Islet of Langerhans (tissue), 1 donor: ENCODE measurements at regions not wholly inside any gene's neighbourhood (a gene's known extent, or its start where the extent isn't known, plus 50 kb on each side); places are given as distances from the start of the nearest gene placed in this dataset.

Source experiments
- FAIRE-seq: peaks from one replicate; lab custom pipeline; 2011; peaks lifted over from hg19 to GRCh38; lab: Jason Lieb, UNC

DNA sequence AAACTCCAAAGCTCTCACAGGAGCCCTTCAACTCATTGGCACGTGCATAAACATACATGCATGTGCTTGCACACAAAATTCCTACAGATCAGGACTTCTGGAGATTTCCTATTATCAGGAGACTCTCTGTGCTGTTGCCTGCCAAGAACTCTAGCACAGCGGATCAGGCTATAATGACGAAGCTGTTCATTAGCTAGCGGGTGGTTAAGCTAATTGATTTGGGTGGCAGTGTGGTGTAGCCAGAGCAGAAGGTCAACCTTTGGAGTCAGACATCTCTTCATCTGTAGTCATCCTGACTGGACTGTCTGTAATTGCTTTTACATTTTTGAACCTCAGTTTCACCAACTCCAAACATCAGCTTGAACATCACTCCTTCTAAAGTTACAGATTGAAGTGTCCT, 69.0 kb downstream of the KIF2B start:
- no peak for FAIRE-seq

DNA sequence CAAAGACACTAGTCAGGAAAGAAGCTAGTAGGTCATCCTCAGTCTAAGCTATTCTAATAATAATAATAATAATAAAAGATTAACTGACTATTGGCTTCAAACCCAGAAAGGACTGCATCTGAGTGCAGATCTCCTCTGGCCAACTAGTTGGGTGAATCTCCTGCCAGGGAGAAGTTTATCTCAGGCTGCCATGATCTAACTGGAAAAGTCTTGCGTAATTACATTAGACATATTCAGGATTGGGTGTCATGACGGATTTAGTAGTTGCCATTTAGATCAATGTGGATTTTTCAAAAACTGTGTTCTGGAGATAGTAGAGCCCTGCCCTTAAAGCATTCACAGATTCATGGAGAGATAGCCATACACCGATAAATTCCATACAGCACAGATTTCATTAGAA, 69.5 kb downstream of the KIF2B start:
- FAIRE-seq, result no peak

DNA sequence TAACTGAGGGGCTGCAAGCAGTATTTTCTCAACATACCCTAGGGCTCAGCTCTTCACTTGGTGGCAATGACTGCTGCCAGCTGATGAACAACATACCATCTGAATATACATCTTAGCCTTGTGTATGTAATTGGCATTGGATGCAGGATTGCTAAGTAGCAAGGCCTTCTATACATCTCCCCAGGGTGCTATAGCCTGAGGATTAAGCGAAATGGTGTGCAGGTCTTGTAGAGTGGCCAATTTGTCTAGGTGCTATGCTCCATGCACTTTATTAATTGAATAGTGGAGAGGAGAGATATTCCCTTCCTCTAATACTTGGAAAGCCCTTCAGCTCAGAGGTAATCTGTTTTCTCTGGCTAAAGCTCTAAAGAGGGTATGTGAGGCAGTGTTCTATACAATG, 71.9 kb downstream of the KIF2B start:
- no peak for FAIRE-seq

DNA sequence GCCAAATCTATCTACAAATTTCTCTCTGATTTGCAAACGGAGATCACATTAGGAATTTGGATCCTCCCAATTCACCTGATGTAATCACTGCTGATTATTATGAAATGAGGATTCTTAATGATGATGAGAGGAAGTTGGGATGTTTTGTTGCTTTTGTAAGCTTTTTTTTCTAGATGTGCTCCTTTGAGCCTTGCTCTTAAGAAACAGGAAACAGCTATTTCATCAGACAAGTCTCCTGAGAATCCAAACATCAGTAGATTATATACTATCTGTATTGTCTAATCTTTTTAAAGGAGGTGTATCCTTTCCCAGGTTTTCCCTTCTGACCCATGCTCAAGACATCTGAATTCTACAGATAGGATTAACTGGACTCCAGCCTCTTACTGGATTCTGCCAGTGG, 73.3 kb downstream of the KIF2B start:
- FAIRE-seq, result no peak

DNA sequence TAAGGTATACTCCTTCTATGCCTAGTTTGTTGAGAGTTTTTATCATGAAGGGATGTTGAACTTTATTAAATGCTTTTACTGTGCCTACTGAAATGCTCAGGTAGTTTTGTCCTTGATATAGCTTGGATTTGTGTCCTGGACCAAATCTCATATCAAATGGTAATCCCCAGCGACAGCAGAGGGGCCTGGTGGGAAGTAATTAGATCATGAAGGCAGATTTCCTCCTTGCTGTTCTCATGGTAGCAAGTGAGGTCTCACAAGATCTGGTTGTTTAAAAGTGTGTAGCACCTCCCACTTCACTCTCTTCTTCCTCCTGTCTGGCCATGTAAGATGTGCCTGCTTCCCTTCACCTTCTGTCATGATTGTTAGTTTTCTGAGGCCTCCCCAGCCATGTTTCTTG, 78.2 kb downstream of the KIF2B start:
- FAIRE-seq, result no peak

DNA sequence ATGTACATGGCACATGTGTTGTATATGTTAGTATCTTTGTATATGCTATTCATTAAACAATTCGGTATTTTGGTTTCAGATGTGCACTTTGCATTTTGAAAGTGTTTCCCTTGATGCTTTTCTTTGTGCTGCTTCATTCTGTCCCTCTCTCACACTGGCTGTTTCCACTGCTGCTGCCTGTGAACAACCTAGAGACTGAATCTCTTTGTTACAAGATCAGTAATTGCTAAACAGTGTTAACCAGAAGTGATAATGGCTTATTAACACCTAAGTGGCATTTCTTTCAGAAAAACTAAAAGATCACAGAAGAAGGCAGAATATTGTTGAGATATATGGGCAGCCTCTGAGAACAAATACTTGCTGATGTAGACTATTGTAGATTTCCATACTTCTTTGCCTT, 84.7 kb downstream of the KIF2B start:
- no peak for FAIRE-seq

DNA sequence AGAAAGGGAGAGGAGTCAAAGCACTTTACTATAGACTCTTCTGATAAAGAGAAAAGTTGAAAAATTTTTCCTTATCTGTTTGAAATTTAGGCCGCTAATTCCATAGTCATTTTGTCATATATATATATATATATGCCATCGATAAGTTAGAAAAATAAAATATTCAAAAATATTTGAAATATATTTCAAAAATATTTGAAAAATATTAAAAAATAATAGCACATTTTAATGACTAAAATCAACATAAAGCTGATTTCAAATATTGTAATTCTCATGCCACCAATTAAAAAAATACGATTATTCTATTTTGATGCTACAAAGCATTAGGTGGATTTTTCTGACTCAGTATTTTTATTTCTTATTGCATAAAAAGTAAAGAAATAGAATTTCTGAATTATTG, 87.1 kb downstream of the KIF2B start:
- no peak for FAIRE-seq

DNA sequence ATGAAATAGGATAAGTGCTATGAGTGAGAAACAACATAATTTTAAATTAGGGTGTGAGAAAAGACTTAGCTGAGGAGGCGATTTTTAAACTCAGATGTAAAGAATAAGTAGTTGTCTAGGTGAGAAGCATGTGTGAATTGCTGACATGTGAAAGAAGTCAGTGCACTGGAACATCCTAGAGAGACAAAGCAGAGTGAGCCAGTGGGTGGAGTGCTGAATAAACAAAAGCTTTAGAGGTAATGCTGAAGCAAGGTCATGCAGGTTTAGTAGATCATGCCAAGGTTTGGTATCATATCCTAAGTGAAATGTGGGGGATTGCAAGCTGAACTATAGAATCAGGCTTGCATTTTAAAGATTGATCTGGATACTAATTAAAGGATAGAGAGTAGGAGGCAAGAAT, 89.4 kb downstream of the KIF2B start:
- FAIRE-seq, result no peak

DNA sequence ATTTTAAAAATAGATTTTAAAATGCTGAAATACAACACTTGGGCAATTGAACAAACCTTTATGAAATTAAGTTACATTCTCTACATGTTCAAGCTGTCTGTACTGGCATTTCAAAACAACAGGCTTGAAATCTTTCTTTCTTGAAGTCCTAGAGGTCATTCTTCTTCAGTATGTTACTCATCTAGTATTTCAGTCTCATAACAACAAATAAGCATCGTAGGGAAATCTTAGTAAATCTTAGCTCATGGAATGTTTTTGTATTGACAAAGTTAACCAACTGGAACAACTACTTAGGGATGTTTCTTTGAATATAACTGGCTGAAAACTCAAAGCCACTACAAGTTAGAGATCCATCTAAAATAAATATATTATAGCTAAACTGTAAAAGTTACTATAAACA, 96.6 kb downstream of the KIF2B start:
- FAIRE-seq, result no peak

DNA sequence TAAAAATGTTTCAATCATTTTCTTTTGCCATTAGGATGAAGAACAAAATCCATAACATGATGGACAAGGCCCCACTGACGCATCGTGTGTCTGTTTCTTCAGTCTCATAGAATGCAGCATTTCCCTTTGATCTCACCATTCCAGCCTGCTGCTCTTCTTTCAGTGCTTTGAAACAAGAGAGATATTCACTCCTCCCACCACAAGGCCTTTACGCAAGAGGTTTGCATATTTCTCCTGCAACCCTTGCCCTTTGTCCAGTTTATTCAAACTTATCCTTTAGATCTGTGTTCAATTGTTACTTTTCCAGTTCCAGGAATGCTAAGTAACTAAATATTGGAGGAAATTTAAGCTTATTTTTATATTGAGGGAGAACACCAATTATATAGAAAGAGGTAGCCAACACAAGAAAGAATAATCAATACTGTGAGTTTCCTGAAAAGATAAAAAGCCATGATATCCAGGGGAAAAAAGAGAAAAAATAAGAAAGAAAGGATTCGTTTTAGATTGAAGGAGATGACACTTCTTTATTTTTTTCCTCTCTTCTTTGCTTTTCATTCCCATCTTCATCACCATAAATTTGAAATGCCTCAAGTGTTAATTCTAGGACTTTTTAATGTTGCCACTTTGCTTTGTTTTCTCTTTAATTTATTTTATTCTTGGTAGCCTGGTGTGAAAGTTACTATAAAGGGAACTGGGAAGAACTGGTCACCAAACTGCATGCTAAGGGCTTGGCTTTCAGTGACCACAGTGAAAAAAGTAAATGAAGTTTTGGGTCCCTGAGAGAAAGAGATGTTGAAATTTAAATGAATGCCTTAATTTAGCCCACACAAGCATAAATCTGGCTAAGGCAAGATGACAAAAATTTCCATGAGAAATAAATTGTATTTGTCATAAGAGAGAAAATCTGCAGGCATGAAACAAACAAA, 102.1 kb downstream of the KIF2B start:
- FAIRE-seq, result no peak

DNA sequence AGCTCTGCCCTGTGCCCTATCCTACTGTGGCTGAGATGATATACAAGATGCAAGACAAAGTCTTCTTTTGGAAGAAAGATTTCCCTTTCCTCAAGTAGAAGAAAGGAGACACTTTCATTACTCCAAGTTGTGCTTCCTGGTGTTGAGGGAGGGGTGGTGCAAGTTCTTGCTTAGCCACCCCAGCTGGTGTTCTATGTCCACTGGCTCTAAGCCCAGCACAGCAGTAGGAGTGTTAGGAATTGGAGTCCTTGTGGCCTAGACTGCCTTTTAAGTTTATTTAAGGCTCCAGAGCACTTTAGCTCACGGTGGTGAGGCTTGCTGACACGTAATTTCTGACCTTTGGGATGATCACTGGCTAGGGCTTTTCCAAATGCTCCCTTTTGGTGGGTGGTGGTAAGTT, 109.7 kb downstream of the KIF2B start:
- no peak for FAIRE-seq

DNA sequence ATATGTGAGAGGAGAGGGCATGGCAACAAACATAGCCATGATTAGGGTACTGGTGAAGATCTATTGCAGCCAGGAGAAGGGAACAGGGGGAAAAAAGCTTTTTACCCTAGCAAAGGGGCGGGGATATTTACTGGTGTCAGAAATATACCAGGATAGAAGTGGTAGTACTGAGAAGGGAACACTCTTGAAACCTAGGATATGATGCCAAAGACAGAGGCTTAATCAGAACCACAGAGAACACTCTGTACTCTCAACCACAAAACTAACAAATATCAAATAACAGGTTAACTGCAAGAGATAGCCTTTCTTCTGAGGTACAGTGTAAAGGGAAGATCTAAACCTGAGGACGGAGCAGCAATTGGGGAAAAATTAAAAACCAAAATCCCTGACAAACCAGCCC, 112.2 kb downstream of the KIF2B start:
- no peak for FAIRE-seq

DNA sequence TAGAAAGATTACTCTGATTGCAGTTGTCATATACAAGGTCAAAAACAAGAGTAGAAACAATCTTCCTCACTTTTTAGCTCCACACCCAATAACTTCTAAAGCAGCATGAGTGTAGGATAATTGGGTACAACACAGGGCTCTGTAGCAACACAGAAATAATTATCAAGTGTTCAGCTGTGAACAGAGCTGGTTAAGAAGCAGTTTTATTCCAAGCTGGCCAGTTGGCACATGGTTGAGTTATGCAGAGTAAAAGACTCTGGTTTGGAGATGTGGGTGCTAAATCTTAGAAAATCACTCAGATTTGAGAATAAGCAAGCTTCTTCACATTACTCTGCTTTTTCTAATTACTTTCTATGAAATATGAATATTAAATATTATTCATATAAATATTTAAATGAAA, 118.5 kb downstream of the KIF2B start:
- FAIRE-seq, result no peak

DNA sequence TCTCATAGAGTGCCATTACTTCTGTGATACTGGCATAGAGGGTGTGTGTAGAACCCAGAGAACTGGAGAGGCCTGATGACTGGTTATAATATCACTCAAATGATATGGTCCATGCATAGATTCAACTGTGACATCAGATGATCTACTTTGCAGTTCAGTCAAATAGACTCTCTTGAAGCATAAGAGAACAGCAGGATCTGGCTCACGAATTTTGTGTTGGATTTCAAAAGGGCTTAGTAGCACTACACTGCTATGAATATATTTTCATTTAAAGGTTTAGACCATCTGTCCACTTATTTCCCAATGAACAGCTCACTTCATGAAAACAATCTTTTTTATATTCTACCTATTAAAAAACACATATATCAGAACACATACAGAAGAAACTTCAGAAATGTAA, 119.7 kb downstream of the KIF2B start:
- no peak for FAIRE-seq

DNA sequence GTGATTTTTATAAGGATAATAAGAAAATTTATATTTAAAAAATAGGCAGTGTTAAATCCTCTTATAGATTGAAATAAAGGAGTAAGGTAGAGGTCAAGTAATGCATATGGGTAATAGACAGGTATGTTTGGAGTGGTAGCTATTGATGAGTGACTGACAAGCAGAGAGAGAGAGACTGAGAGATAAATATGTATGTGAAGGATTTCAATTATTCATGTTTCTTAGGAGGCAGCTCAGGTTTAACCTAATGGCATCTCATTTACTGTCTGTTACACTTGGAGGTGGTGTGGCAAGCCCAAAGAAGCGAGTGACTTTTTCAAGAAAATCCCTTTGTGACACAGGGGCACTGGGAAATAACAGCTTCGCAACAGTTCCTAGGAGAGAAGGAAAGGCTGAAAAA, 120.2 kb downstream of the KIF2B start:
- no peak for FAIRE-seq

DNA sequence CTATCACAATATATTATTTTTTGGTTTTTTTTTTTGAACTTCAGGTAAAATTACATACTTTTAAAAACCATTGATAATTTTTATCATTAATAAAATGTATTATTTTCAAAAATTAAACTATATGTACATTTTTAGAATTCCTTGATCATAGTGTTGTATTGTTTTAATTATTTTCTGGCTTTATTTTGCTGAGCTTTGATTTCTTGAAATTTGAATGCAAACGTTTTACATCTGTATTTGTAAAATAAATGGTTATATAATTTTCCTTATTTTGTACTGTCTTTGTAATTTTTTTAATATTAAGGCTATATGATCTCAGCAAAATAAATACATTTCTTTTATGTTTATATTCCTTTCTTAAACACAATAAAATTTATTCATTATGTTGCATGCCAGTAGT, 125.6 kb downstream of the KIF2B start:
- FAIRE-seq, result no peak

DNA sequence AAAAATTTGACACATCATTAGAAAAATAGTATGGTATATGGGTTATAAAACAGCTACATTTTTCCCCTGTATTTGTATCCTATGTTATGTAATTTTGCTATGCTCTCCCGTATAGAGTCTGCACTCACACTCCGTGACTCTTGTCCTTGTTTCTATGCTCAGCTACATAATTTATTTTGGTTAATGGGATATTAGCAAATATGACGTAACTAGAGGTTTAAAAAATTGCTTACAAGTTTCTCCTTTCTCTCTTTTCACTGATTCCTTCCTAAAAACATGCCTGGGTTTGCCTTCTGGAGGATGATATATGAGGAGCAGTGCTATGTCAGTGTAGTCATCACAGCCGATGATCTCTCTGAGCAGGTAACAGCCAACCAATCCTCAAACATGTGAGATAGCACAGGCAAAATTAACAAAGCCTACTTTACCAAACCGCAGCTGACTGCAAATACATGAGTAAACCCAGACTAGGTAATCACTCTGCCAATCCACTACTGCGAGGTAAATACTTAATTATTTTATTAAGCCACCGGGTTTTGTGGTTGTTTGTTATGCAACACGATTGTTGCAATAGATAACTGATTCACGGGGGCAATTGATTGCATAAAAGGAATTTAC, 126.9 kb downstream of the KIF2B start:
- FAIRE-seq, result no peak

DNA sequence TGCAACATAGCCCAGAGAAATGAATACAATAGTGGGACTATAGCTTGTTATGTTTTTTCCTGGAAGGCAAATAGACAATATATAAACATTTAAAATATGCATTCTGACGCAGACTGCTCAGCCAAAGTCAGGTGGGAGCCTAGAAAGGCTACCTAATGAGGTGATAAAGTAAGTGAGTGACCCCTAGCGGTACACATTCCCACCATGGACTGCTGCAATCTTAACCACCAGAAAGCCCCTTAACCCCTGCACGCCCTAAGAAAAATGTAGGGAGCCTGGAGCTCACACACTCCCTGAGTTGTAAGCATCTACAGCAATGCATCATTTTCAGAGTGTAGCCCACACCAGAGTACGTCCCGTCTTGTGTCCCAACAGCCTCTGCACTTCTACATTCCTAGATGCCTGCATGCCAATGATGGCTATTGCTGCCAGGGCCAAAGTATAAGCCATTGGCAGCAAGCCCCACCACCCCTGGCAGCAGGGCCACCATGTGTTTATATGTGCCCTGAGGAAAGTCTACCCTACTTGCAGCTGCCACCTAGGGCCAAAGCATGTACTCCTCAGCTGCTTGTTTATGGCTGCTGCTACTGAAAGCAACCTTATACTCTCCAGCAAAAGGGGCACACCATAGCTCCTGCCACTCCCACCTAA, 127.6 kb downstream of the KIF2B start:
- no peak for FAIRE-seq

DNA sequence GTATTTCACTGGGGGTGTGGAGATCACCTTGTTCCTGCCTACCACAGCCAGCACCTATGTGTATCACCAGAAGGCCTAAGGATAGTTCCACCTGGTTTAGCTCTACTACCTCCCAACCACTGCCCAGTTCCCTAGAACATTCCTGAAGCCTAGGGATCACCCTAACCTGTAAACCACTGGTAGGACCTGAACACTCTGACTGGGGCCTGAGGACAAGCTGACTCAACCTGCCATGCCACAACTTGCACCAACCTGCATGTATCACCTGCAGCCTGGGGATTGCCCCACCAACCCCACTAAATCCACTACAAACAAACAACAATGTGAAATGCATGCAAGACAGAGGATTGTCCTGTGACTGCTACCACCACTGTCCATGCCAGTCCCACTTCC, 128.1 kb downstream of the KIF2B start:
- FAIRE-seq, result no peak

DNA sequence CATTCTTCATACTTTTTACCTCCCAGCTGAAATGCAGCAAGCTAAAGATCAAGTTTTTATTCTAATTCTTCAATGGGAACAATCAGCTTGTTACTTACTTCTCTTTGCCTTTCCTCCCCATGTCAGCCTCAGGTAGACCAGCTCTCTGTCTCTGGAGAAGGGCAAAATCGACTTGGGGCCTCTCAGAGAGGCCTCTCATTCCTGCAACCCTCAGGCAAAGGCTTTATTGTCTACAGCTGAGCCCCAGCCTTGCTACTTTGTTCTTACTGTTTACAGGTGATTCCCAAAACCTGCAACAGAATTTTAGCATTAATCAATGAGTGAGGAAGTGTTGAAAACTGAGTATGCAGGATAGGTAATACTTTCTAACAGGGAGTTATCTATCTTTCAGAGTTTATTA, 148.6 kb downstream of the KIF2B start:
- no peak for FAIRE-seq

DNA sequence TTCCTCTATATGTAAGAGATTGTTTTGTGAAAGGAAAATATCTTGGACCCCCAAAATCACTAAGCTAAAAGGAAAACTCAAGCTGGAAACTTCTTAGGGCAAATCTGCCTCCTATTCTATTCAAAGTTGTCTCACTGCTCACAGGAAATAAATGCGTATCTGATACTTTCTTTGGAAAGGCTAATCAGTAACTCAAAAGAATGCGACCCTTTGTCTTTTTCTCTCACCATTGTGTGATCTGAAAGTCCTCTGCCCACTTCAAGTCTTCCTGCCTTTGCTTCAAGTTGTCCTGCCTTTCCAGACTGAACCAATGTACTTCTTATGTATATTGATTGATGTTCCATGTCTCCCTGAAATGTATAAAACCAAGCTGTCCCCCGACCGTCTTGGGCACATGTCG, 157.3 kb downstream of the KIF2B start:
- no peak for FAIRE-seq

DNA sequence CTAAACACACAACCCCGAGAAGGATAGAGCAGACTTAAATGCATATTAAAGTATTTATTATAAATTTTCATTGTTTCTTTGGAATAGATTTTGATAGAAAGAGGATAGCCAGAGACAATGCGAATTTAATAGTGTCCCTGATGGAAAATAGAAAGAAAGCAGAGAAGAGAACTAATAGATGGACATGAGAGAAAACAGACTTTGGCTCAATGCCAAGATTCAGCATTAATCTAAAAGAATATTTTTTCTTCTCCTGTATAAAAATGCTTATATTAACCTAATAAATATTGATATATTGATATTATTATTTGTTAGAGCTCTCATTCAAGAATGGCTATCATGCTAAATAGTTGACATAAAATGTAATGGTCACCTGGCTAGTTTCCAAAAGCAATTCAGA, 173.4 kb downstream of the KIF2B start:
- FAIRE-seq, result no peak

DNA sequence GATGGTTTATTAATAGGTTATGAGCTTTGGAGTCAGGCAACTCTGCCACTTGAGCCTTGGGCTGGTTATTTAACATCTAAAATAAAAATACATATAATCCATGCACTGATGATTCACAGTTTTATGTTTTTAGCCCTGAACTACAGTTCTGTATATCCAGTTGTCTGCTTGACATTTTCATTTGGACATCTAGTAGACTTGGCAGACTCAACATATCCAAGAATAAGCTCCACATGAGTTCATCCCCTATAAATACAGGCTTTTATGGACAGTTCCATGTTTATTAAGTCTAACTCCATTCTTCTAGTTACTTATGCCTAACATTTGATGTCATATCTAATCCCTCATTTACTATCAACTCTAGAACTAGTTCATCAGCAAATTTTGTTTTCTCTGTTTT, 174.2 kb downstream of the KIF2B start:
- FAIRE-seq, result no peak

DNA sequence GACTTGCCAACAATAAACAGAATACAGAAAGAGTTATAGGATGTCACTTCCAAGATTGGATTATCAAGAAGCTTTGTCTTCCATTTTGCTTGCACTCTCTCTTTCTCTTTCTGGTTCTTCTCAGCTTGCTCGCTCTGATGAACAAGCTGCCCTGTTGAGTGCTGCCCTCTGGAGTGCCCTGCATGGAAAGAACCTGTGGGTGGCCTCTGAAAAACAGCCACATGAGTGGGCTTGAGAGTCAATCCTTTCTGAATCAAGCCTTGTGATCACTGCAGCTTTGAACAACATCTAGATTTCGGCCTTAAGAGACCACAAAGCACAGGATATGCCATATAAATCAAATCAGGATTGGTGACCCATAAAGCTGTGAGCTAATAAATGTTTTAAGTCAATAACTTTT, 185.1 kb downstream of the KIF2B start:
- FAIRE-seq, result no peak
